ENCODE measurements at regions not wholly inside any gene's neighbourhood (a gene's known extent, or its start where the extent isn't known, plus 50 kb on each side); places are given as distances from the start of the nearest gene placed in this dataset.

DNA sequence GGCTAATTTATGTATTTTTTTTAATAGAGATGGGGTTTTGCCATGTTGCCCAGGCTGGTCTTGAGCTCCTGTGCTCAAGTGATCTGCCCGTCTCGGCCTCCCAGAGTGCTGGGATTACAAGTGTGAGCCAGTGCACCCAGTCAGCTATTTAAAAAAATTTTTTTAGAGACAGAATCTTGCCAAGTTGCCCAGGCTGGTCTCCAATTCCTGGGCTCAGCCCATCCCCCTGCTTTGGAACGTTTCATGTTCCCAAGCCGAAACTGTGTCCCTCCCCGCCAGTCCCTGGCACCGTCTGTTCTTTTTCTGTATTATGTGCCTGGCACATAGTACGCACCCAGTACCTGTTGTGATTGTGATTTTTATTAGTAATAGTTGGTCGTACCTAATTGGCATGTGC lies 63.1 kb upstream of the MGAT5 start:
- no peak for DNase-seq

DNA sequence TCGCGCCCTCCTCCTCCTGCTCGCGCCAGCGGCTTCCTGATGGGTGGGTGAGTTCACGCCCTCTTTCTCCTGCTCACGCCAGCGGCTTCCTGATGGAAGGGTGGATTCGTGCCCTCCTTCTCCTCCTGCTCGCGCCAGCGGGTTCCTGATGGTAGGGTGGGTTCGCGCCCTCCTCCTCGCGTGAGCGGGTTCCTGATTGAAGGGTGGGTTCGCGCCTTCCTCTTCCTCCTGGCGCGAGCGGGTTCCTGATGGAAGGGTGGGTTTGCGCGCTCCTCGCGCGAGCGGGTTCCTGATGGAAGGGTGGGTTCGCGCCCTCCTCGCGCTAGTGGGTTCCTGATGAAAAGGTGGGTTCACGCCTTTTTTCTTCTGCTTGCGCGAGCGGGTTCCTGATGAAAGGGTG lies 62.0 kb upstream of the MGAT5 start:
- DNase-seq = no peak

DNA sequence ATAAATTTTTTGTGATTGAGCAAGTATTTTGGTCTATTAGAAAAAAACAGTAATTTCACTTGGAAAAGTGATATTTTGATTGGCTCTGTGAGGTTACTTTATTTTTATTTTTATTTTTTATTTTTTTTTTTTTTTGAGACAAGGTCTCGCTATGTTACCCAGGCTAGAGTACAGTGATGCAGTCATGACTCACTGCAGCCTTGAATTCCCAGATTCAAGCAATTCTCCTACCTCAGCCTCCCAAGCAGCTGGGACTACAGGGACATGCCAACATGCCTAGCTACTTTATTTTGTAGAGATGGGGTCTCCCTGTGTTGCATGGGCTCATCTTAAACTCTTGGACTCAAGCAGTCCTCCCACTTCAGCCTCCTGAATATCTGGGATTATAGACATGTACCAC lies 60.9 kb upstream of the MGAT5 start:
- DNase-seq = no peak

DNA sequence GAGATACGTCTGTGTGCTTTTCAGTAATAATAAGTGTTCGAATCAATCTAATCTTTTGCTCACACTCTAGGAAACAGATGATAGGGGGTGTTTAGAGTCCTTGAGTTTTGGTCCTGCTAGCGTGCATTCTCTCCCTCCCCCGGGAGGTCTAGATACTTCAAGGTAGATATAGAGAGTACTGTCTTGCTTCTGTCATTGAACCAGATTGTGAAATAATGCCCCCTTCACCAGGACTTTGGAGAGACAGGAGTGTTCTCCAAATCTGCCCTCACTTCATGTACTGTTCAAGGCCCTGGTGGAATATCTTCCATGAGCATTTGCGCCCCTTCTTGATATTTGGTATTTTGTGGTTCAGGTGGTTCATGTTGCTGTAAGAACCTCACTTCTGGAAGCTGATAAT lies 59.4 kb upstream of the MGAT5 start:
- no peak for DNase-seq

DNA sequence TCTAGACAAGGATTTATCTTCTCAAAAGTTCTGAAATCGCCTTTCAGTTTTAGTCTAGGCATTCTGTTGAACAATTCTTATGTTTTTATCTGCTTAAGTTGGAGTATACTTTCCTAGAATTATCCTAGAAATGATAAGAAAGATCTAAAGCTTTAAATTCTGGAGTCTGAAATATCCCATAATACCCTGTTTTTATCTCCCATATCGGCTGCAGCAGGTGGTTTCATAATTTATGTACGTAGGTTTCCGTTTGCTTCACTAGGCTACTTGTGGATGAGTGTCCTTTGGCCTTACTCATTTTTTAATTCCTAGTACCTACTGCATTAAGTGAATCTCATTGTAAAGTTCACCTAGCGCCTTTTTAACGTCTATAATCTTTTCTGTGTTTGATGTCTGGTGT lies 58.5 kb upstream of the MGAT5 start:
- no peak for DNase-seq

DNA sequence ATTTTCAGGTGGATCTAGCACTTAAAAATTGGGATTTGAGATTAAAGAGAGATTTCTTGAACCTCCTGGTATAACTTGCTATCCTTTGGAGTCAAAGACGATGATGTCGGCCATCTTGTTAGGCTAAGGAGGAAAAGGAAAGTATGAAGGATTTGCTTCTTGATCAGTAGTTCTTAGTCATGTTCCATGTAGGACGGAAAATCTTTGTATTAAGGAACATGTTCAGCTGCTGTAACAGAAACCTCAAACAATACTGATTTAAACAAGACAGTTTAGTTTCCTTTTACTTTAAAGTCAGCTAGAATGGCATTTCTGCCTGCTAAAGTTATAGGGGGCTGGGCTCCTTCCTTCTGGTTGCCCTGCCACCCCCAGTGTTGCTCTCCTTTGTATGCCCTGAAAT lies 56.4 kb upstream of the MGAT5 start:
- no peak for DNase-seq

DNA sequence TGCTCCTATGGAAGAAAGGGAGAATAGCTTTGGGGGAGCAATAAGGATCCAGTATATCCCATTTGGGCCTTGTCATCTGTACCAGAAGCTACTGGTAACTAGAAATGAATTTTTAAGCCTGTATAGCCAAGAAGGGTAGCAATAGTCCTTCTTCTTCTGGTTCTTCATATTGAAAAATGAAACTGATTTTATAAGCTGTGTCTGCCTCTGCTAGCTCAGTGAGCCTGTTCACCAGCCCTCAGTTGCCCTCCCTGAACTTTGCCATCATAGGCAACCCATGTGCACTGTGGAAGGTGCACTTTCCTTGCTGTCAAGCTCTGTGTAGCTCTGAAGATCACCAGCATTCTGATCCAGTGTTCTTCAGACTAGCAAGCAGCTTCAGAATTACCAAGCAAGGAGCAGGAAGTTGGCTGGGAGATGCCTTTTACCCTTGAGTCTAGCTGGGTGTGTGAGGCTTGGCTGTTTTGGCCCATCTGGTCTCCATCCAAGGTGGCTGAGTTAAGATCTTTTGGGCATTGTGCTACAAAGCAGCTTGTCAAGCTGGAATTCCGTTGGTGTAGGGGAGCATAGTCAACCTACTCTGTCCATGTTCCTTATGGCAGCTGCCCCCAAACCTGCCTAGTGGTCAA lies 55.8 kb upstream of the MGAT5 start:
- no peak for DNase-seq

DNA sequence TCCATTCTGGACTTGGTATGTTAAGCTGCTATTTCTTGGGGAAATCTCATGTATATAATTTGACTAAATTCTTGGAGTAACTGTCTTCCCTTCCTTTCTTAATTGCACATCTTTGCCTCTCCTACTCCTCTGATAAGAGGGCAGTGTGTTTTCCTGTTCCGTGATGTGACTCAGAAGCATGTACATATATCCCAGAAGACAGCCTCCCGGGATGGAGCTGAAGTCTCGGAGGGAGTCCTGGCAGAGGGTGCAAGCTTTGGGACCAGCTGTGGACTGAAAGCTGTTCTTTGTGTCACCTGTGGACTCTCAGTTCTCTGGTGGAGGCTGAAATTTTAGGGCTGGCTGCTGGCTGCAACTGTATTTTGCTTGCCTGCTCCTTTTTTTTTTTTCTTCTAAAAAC lies 54.7 kb upstream of the MGAT5 start:
- no peak for DNase-seq

DNA sequence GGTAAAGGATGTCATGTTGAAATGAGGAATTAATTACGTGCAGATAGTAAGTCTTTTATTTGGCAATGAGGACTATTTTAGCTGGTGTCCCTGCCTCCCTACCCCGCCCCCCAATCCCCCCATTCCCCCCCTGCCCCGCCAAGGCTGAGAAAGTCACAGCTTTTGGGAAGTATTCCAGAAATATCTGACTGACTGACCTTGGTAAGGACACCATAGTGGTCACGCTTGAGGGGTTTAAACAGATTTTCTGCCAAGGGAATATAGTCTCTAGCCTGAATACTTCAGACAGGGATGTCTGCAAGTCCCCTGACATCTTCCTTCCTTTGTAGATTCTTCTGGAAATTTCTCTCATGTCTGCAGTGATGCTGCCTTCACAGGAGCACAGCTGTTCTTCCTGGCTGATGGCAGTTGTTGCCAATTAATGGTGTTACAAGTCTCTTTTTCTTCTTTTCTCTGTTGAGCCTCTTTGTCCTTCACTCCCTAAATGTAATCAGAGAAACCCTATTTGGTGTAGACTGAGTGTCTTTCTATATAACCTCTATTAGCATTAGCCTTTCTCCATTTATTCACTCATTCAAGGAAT lies 53.7 kb upstream of the MGAT5 start:
- no peak for DNase-seq

DNA sequence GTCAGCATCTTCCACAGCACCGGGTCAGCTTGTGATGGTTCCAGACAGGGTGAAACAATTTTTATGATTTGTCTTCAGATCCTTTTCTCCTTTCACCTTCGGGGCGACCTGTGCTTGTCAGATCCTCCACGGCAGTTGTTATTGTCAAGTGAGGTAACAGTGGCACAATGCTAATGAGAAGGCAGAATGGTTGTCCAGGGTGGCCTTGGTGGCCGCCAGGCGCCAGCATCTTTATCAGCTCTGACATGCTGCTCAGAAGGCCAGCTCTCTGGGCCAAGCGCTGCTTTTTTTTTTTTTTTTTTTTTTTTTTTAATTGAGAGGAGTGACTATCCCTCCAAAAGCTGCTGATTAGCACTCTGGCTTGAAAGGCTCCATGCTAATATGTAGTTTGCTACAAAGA lies 52.3 kb upstream of the MGAT5 start:
- DNase-seq = no peak

DNA sequence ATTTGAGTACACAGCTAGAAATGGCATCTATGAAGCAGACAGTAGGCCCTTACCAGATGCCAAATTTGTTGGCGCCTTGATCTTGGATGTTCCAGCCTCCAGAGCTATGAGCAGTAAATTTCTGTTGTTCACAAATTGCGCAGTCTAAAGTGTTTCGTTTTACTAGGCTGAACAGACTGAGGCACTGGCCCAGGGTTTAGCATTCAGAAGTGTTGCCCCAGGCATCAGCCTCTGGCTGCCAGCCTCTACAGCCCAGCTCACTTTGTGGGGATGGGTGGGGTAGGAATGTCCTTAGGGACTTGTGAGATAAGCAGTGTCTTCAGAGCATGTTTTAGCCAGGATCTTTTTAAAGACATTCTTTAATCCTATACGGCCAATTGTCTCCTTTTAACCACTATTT lies 51.5 kb upstream of the MGAT5 start:
- DNase-seq = no peak

DNA sequence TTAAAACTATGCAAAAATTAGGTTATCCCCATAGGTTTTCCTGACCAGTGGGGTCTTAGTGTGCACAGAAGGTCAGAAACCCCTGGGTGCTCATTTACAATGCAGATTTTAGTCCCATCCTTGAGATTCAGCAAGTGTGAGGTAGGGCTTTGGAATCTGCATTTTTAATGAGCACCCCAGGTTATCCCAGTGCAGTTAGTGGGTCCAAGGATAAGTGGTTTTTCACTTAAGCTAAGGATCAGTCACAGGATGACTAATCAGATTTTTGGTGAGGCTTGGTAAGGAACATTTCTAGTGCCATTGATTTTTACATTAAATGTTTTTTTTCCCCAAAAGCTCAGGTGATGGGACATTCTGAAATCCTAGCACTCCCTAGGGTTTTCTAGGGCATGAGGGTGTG lies 50.7 kb upstream of the MGAT5 start:
- no peak for DNase-seq

Measured in NCI-H1694 treated with DMSO at 0.1 percent for 48 hours (cell line).